Peyer's patch (tissue), 4 donors: ENCODE measurements at regions not wholly inside any gene's neighbourhood (a gene's known extent, or its start where the extent isn't known, plus 50 kb on each side); places are given as distances from the start of the nearest gene placed in this dataset.

Experiments
- POLR2A ChIP-seq, 2 donors: fragments of 450-650 bp; IDR thresholded peaks; one replicate each; pipeline ENCODE4 v1.5.1; 2017; ENCODE audit warnings: antibody characterized with exemption in 2 of 2, mild to moderate bottlenecking in 2 of 2, moderate library complexity in 2 of 2
- TF ChIP-seq, protein P1 (sequence below), 6 experiments: fragments of 450-650 bp in 4 of 6; fragments of 200-600 bp in 2 of 6; sonication (generic) in 1 of 6; IDR thresholded peaks; one replicate each; pipeline ENCODE4 v1.5.1; 2017 to 2019; ENCODE audit warnings: antibody characterized with exemption in 6 of 6, mild to moderate bottlenecking in 3 of 6, moderate library complexity in 1 of 6

DNA sequence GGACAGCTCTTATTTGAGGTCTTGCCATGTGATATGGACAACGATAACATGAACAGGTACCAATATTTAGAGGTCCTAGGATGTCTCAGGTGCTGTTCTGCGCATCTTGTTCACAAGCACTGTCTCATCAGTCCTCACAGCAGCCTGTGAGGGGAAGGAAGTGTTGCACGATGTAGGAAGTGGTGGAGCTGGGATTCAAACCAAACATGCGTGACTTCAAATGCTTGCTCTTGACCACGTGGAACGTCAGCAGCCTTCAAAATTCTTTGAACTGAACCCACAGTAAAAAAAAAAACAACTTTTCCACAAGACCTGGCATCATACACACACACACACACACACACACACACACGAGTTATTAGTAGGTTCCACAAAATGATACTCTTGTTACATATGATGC is 153.4 kb upstream of the SMAD3 start:
- TF ChIP-seq, protein P1, sequence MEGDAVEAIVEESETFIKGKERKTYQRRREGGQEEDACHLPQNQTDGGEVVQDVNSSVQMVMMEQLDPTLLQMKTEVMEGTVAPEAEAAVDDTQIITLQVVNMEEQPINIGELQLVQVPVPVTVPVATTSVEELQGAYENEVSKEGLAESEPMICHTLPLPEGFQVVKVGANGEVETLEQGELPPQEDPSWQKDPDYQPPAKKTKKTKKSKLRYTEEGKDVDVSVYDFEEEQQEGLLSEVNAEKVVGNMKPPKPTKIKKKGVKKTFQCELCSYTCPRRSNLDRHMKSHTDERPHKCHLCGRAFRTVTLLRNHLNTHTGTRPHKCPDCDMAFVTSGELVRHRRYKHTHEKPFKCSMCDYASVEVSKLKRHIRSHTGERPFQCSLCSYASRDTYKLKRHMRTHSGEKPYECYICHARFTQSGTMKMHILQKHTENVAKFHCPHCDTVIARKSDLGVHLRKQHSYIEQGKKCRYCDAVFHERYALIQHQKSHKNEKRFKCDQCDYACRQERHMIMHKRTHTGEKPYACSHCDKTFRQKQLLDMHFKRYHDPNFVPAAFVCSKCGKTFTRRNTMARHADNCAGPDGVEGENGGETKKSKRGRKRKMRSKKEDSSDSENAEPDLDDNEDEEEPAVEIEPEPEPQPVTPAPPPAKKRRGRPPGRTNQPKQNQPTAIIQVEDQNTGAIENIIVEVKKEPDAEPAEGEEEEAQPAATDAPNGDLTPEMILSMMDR (IDR thresholded peaks at IDR 0.05): no peak
- no peak for TF ChIP-seq POLR2A (IDR thresholded peaks at IDR 0.05)
